RWPE1 (cell line): ENCODE measurements at regions not wholly inside any gene's neighbourhood (a gene's known extent, or its start where the extent isn't known, plus 50 kb on each side); places are given as distances from the start of the nearest gene placed in this dataset.
"Not testable (repeated sequence)": the region's sequence is repeated elsewhere in the genome, so short reads cannot be mapped to it uniquely, and the experiment has no call there.

Experiments
- CTCF ChIA-PET: fragments of 350-600 bp; sonication (Branson Sonifier 250); formaldehyde crosslinking; extraction: SDS; loops from one replicate; lab custom pipeline; 2021; lab: Yijun Ruan, JAX
- POLR2A ChIA-PET: fragments of 400-600 bp; formaldehyde crosslinking; extraction: SDS; loops from one replicate; lab custom pipeline; 2020; ENCODE audit warnings: antibody characterized with exemption; ENCODE audit not compliant: low non-redundant PET; lab: Yijun Ruan, JAX
- DNase-seq: peaks from one replicate; pipeline ENCODE4 v3.0.0; 2012; ENCODE audit warnings: low spot score
- H3K27ac ChIP-seq: fragments of 450-650 bp; 2 replicates; pipeline ENCODE4 v1.5.1; 2017
- CTCF ChIP-seq: fragments of 450-650 bp; conservative IDR thresholded peaks from 2 replicates; pipeline ENCODE4 v1.5.1; 2017; ENCODE audit warnings: low read depth, mild to moderate bottlenecking

GRCh38 chr11:4315292-4315691 is 52.9 kb downstream of the OR52B4 start:
- DNase-seq, H3K27ac ChIP-seq, CTCF ChIA-PET, POLR2A ChIA-PET: not testable (repeated sequence)

- POLR2A ChIA-PET, CTCF ChIA-PET, DNase-seq, H3K27ac ChIP-seq: not testable (repeated sequence)
Measured at GRCh38 chr11:4277225-4277624, 91.0 kb downstream of the OR52B4 start.

DNA sequence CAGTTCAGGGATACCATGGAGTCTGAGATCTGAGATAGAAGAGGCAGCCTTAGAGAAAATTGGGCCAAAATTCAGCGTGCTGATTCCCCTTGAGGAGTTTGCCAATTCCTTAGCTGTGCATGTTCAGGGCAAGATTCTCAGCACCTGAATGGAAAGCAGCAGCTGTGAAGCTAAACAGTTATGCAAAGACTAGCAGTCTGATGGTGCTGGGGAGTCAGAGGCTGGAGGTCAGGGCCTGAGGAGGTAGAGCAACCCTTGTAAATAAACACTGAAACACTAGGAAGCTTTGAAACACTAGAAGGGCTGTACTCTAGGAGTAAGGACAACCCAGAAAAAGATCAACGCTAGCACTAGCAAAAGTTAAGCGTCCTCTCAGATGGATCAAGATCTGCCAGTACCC is 117.1 kb downstream of the OR52B4 start:
- CTCF ChIA-PET, DNase-seq, H3K27ac ChIP-seq, POLR2A ChIA-PET: not testable (repeated sequence)

GRCh38 chr11:4249475-4249874 is 118.7 kb downstream of the OR52B4 start:
- DNase-seq, POLR2A ChIA-PET, H3K27ac ChIP-seq, CTCF ChIA-PET: not testable (repeated sequence)

DNA sequence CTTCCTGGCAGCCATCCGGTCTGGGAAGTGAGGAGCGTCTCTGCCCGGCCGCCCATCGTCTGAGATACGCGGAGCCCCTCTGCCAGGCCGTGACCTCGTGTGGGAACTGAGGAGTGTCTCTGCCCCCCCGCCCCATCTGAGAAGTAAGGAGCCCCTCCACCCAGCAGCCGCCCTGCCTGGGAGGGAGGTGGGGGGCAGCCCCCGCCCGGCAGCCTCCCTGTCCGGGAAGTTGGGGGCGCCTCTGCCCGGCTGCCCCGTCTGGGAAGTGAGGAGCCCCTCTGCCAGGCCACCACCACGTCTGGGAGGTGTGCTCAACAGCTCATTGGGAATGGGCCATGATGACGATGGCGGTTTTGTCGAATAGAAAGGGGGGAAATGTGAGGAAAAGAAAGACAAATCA is 130.4 kb downstream of the OR52B4 start:
- H3K27ac ChIP-seq, CTCF ChIA-PET, DNase-seq, POLR2A ChIA-PET: not testable (repeated sequence)

GRCh38 chr11:4218857-4219256 is 124.3 kb downstream of the RRM1 start:
- POLR2A ChIA-PET, DNase-seq, H3K27ac ChIP-seq, CTCF ChIA-PET: not testable (repeated sequence)

- no peak for TF ChIP-seq CTCF
- ChIA-PET POLR2A (no interaction called here), CTCF (interaction anchor here (0.6 kb wide), 1 partner anchor 356 kb away, joined by 3 read pairs; no protein-coding TSS in a partner anchor)
- no peak overlapping the region for H3K27ac ChIP-seq
- no peak for DNase-seq
Measured at GRCh38 chr11:4213746-4214145, 119.1 kb downstream of the RRM1 start.

- ChIA-PET POLR2A (no interaction called here), CTCF (no interaction called here)
- DNase-seq, result no peak
- no peak overlapping the region for H3K27ac ChIP-seq
- no peak for TF ChIP-seq CTCF
Measured at GRCh38 chr11:4211991-4212390, 117.4 kb downstream of the RRM1 start.

DNA sequence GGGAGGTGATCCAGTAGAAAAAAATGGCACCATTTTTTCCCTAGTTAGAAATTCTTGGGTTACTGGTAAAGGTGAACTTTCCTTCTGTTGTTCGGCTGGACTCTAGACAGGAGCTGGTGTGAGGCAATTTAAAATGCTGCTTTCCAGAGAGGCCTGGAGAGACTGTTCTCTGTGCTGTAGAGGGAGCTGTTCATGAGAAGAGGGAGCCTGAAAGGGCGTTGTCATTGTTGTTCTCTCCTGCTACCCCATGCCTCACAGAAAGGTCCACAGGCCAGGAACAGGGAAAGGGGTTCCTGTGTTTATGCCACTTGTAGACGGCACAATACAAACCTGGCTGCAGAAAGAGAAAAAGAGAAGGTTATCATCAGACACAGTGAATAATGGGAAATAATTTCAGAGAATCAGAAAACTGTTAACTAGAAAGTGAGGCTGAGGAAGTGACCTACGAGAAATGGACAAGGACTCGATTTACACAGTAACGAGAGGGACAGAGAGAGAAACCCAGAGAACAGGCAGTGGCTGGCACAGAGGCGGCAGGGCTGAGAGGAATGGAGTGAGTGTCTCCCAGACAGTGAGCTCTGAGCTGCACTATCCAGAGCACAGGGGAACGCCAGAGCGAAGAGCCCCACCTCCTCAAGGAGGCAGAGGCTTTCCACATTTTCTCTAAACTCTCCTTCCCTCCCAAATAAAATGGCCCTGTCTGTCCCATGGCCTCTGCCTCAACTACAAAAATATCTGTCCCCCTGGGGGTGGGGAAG is 109.2 kb downstream of the RRM1 start:
- POLR2A ChIA-PET, result no interaction called here
- CTCF ChIA-PET, result interaction anchor here (1.4 kb wide), 1 partner anchor 16 kb away, joined by 3 read pairs; no protein-coding TSS in a partner anchor
- H3K27ac ChIP-seq, result no peak overlapping the region
- no peak for DNase-seq
- TF ChIP-seq CTCF, result no peak

- DNase-seq, result no peak
- no peak overlapping the region for H3K27ac ChIP-seq
- POLR2A ChIA-PET, result no interaction called here
- CTCF ChIA-PET, result interaction anchor here (1.0 to 1.4 kb wide), 2 partner anchors 15 to 16 kb away, joined by 3 to 4 read pairs; no protein-coding TSS in a partner anchor
- TF ChIP-seq CTCF, result no peak
Measured at GRCh38 chr11:4202749-4203148, 108.2 kb downstream of the RRM1 start.
